ENCODE measurements at regions not wholly inside any gene's neighbourhood (a gene's known extent, or its start where the extent isn't known, plus 50 kb on each side); places are given as distances from the start of the nearest gene placed in this dataset.
"Not testable (repeated sequence)": the region's sequence is repeated elsewhere in the genome, so short reads cannot be mapped to it uniquely, and the experiment has no call there.

DNA sequence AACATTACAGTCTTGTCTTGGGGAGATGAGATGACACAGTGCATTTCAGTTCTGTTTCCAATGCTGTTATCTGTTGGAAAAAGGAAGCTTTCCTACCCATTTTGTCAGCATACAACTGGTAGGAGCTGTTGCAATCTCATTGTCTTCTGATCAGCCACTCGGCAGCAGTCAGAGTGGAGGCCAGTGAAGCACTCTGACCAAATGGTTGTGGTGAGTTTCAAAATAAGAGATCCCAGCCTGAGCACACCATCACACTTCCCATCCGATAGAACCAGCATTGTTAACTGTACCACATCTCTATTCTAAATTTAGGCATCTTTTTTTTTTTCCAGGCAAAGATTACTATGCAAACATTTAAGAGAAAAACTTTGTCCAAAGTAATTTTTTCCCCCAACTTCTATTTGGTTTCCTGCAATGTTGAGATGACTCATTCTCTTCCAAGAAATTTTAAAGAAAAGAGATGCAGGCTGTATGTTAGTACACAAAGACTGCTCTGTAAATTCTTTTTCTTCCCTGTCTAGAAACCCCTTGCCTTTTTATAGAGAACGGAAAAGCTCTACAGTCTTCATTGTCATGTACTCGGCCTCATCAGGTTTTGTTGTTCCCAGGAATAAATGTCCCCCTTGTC, 90.0 kb upstream of the IKBKE start:
- TF ChIP-seq TARDBP (IDR thresholded peaks at IDR 0.05); SUZ12 (IDR thresholded peaks at IDR 0.05); HDGF (IDR thresholded peaks at IDR 0.05; ENCODE audit: borderline replicate concordance); PKNOX1 (IDR thresholded peaks at IDR 0.05); FOXA1 (IDR thresholded peaks at IDR 0.05); SP1 (IDR thresholded peaks at IDR 0.05); ELF4 (IDR thresholded peaks at IDR 0.05); BHLHE40 (IDR thresholded peaks at IDR 0.05; ENCODE audit: borderline replicate concordance); FOXK2 (IDR thresholded peaks at IDR 0.05); CTBP1 (IDR thresholded peaks at IDR 0.05; ENCODE audit: borderline replicate concordance): not testable (repeated sequence)

Measured in HEK293T (cell line).